ENCODE measurements at regions not wholly inside any gene's neighbourhood (a gene's known extent, or its start where the extent isn't known, plus 50 kb on each side); places are given as distances from the start of the nearest gene placed in this dataset.

- WGBS (ENCODE audit: extremely low coverage, insufficient coverage, low lambda C conversion rate) = no CpG with 5 or more reads among the region's 11 CpGs
- H3K36me3 ChIP-seq (ENCODE audit: control insufficient read depth, insufficient read depth, low read length) = no peaks in the 10 kb centered on the region
- H4K5ac ChIP-seq (ENCODE audit: low read length) = no peak overlapping the region
- no peak overlapping the region for H4K8ac ChIP-seq (ENCODE audit: low read depth, low read length)
- peak overlapping the region; percentile 45 for H3K18ac ChIP-seq (ENCODE audit: low read length)
- H3K4me3 ChIP-seq (ENCODE audit: low read length) = no peak overlapping the region
- H2AK5ac ChIP-seq (ENCODE audit: low read length) = no peak overlapping the region
- peak overlapping the region; percentile 59 for H3K56ac ChIP-seq (ENCODE audit: low read length)
- peak overlapping the region; percentile 75 for H2BK5ac ChIP-seq (ENCODE audit: low read length)
- no peaks in the 10 kb centered on the region for H3K79me2 ChIP-seq (ENCODE audit: control insufficient read depth, insufficient read depth, low read length)
- no peak overlapping the region for H3K4ac ChIP-seq (ENCODE audit: low read depth, low read length)
- H3K27me3 ChIP-seq (ENCODE audit: insufficient read depth, low read length, poor library complexity) = no peaks in the 10 kb centered on the region
- peaks cover 7% of the 10 kb centered on the region for H3K4me1 ChIP-seq (ENCODE audit: control insufficient read depth, low read depth, low read length)
- H3K23ac ChIP-seq (ENCODE audit: low read length) = no peak overlapping the region
- no peak overlapping the region for H3K4me2 ChIP-seq (ENCODE audit: low read length)
- H3K79me1 ChIP-seq (ENCODE audit: low read length) = no peaks in the 10 kb centered on the region
- H3K27ac ChIP-seq (ENCODE audit: low read depth, low read length) = peak overlapping the region; percentile 16
- H3K9ac ChIP-seq (ENCODE audit: low read length) = peak overlapping the region; percentile 0
- no peak overlapping the region for H2BK15ac ChIP-seq (replicated peaks; ENCODE audit: low read depth)
- peak overlapping the region; percentile 0 for H2BK120ac ChIP-seq (ENCODE audit: low read depth, low read length)
- DNase-seq = peak; percentile 97
Measured at GRCh38 chr3:63015614-63016309, 140.5 kb upstream of the CADPS start.

- Histone ChIP-seq H3K9ac (ENCODE audit: low read length) (no peak overlapping the region), H3K79me2 (ENCODE audit: control insufficient read depth, insufficient read depth, low read length) (no peaks in the 10 kb centered on the region), H3K23ac (ENCODE audit: low read length) (no peak overlapping the region), H3K27ac (ENCODE audit: low read depth, low read length) (no peak overlapping the region), H4K8ac (ENCODE audit: low read depth, low read length) (no peak overlapping the region), H3K4me3 (ENCODE audit: low read length) (no peak overlapping the region), H3K4me2 (ENCODE audit: low read length) (no peak overlapping the region), H2BK15ac (replicated peaks; ENCODE audit: low read depth) (no peak overlapping the region), H3K36me3 (ENCODE audit: control insufficient read depth, insufficient read depth, low read length) (no peaks in the 10 kb centered on the region), H3K27me3 (ENCODE audit: insufficient read depth, low read length, poor library complexity) (no peaks in the 10 kb centered on the region), H3K4ac (ENCODE audit: low read depth, low read length) (no peak overlapping the region), H2AK5ac (ENCODE audit: low read length) (no peak overlapping the region), H3K4me1 (ENCODE audit: control insufficient read depth, low read depth, low read length) (no peaks in the 10 kb centered on the region), H2BK120ac (ENCODE audit: low read depth, low read length) (no peak overlapping the region), H3K79me1 (ENCODE audit: low read length) (no peaks in the 10 kb centered on the region), H4K5ac (ENCODE audit: low read length) (no peak overlapping the region), H2BK5ac (ENCODE audit: low read length) (no peak overlapping the region), H3K18ac (ENCODE audit: low read length) (peak overlapping the region; percentile 60), H3K56ac (ENCODE audit: low read length) (no peak overlapping the region)
- WGBS (ENCODE audit: extremely low coverage, insufficient coverage, low lambda C conversion rate) = no CpG with 5 or more reads among the region's 2 CpGs
- DNase-seq = no peak
Measured at GRCh38 chr3:63022114-63022513, 146.9 kb upstream of the CADPS start.

DNA sequence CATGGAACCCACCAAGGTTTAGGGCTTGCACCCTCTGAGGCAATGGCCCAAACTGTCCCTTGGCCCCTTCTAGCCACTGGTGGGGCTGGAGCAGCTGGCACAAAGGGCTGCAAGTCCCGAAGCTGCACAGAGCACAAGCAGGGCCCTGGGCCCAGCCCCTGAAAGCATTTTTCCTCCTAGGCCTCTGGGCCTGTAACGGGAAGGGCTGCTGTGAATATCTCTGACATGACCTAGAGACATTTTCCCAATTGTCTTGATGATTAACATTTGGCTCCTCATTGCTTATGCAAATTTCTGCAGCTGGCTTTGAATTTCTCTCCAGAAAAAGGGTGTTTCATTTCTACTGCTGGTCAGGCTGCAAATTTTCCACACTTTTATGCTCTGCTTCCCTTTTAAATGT, 151.5 kb upstream of the CADPS start:
- WGBS (ENCODE audit: extremely low coverage, insufficient coverage, low lambda C conversion rate) = no CpG with 5 or more reads among the region's 2 CpGs

GRCh38 chr3:63029326-63029725, 154.1 kb upstream of the CADPS start:
- Histone ChIP-seq H2BK120ac (ENCODE audit: low read depth, low read length) (no peak overlapping the region), H2AK5ac (ENCODE audit: low read length) (no peak overlapping the region), H3K4me2 (ENCODE audit: low read length) (no peak overlapping the region), H3K18ac (ENCODE audit: low read length) (no peak overlapping the region), H4K5ac (ENCODE audit: low read length) (no peak overlapping the region), H3K4me3 (ENCODE audit: low read length) (no peak overlapping the region), H3K79me1 (ENCODE audit: low read length) (no peaks in the 10 kb centered on the region), H2BK5ac (ENCODE audit: low read length) (no peak overlapping the region), H4K8ac (ENCODE audit: low read depth, low read length) (no peak overlapping the region), H3K27ac (ENCODE audit: low read depth, low read length) (no peak overlapping the region), H3K56ac (ENCODE audit: low read length) (no peak overlapping the region), H2BK15ac (replicated peaks; ENCODE audit: low read depth) (no peak overlapping the region), H3K4ac (ENCODE audit: low read depth, low read length) (no peak overlapping the region), H3K27me3 (ENCODE audit: insufficient read depth, low read length, poor library complexity) (no peaks in the 10 kb centered on the region), H3K79me2 (ENCODE audit: control insufficient read depth, insufficient read depth, low read length) (no peaks in the 10 kb centered on the region), H3K36me3 (ENCODE audit: control insufficient read depth, insufficient read depth, low read length) (no peaks in the 10 kb centered on the region), H3K4me1 (ENCODE audit: control insufficient read depth, low read depth, low read length) (peaks cover 2% of the 10 kb centered on the region), H3K9ac (ENCODE audit: low read length) (no peak overlapping the region), H3K23ac (ENCODE audit: low read length) (no peak overlapping the region)
- peak; percentile 47 for DNase-seq
- no CpG with 5 or more reads among the region's 3 CpGs for WGBS (ENCODE audit: extremely low coverage, insufficient coverage, low lambda C conversion rate)

More for the DNA sequence above, 151.5 kb upstream of the CADPS start:
- Histone ChIP-seq H3K18ac (ENCODE audit: low read length) (no peak overlapping the region), H3K36me3 (ENCODE audit: control insufficient read depth, insufficient read depth, low read length) (no peaks in the 10 kb centered on the region), H3K4me2 (ENCODE audit: low read length) (no peak overlapping the region), H2BK5ac (ENCODE audit: low read length) (no peak overlapping the region), H2AK5ac (ENCODE audit: low read length) (no peak overlapping the region), H2BK120ac (ENCODE audit: low read depth, low read length) (no peak overlapping the region), H3K4me1 (ENCODE audit: control insufficient read depth, low read depth, low read length) (peaks cover 2% of the 10 kb centered on the region), H3K9ac (ENCODE audit: low read length) (no peak overlapping the region), H4K8ac (ENCODE audit: low read depth, low read length) (no peak overlapping the region), H3K23ac (ENCODE audit: low read length) (no peak overlapping the region), H3K27ac (ENCODE audit: low read depth, low read length) (no peak overlapping the region), H4K5ac (ENCODE audit: low read length) (no peak overlapping the region), H3K4me3 (ENCODE audit: low read length) (no peak overlapping the region), H3K56ac (ENCODE audit: low read length) (no peak overlapping the region), H2BK15ac (replicated peaks; ENCODE audit: low read depth) (no peak overlapping the region), H3K79me2 (ENCODE audit: control insufficient read depth, insufficient read depth, low read length) (no peaks in the 10 kb centered on the region), H3K27me3 (ENCODE audit: insufficient read depth, low read length, poor library complexity) (no peaks in the 10 kb centered on the region), H3K4ac (ENCODE audit: low read depth, low read length) (no peak overlapping the region), H3K79me1 (ENCODE audit: low read length) (no peaks in the 10 kb centered on the region)
- DNase-seq = no peak

DNA sequence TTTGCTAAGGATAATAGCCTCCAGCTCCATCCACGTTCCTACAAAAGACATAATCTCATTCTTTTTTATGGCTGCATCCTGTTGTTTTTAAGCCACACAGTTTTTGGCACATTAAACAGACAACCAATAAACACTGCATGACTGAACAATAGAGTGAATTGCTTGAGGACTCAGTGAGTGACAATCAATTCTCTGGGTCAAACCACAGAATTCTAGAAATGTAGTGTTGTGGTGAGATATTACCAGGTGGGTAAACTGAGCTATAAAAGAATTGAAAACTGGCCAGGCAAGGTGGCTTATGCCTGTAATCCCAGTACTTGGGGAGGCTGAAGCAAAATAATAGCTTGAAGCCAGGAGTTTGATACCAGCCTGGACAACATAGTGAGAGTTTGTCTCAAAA, 154.7 kb upstream of the CADPS start:
- Histone ChIP-seq H3K79me2 (ENCODE audit: control insufficient read depth, insufficient read depth, low read length) (no peaks in the 10 kb centered on the region), H3K79me1 (ENCODE audit: low read length) (no peaks in the 10 kb centered on the region), H3K27ac (ENCODE audit: low read depth, low read length) (no peak overlapping the region), H3K9ac (ENCODE audit: low read length) (no peak overlapping the region), H4K8ac (ENCODE audit: low read depth, low read length) (no peak overlapping the region), H2BK5ac (ENCODE audit: low read length) (no peak overlapping the region), H3K4ac (ENCODE audit: low read depth, low read length) (no peak overlapping the region), H3K36me3 (ENCODE audit: control insufficient read depth, insufficient read depth, low read length) (no peaks in the 10 kb centered on the region), H3K56ac (ENCODE audit: low read length) (no peak overlapping the region), H4K5ac (ENCODE audit: low read length) (no peak overlapping the region), H3K4me3 (ENCODE audit: low read length) (no peak overlapping the region), H3K23ac (ENCODE audit: low read length) (no peak overlapping the region), H3K4me1 (ENCODE audit: control insufficient read depth, low read depth, low read length) (peaks cover 2% of the 10 kb centered on the region), H2BK120ac (ENCODE audit: low read depth, low read length) (no peak overlapping the region), H2AK5ac (ENCODE audit: low read length) (no peak overlapping the region), H2BK15ac (replicated peaks; ENCODE audit: low read depth) (no peak overlapping the region), H3K27me3 (ENCODE audit: insufficient read depth, low read length, poor library complexity) (no peaks in the 10 kb centered on the region), H3K18ac (ENCODE audit: low read length) (peak overlapping the region; percentile 75), H3K4me2 (ENCODE audit: low read length) (no peak overlapping the region)
- no peak for DNase-seq
- no CpG with 5 or more reads among the region's 1 CpG for WGBS (ENCODE audit: extremely low coverage, insufficient coverage, low lambda C conversion rate)

- Histone ChIP-seq H3K4me2 (ENCODE audit: low read length) (no peak overlapping the region), H3K18ac (ENCODE audit: low read length) (no peak overlapping the region), H2BK5ac (ENCODE audit: low read length) (no peak overlapping the region), H3K9ac (ENCODE audit: low read length) (no peak overlapping the region), H2BK15ac (replicated peaks; ENCODE audit: low read depth) (no peak overlapping the region), H2AK5ac (ENCODE audit: low read length) (no peak overlapping the region), H3K27ac (ENCODE audit: low read depth, low read length) (no peak overlapping the region), H2BK120ac (ENCODE audit: low read depth, low read length) (no peak overlapping the region), H4K5ac (ENCODE audit: low read length) (no peak overlapping the region), H3K79me1 (ENCODE audit: low read length) (no peaks in the 10 kb centered on the region), H3K4ac (ENCODE audit: low read depth, low read length) (peak overlapping the region; percentile 10), H3K79me2 (ENCODE audit: control insufficient read depth, insufficient read depth, low read length) (no peaks in the 10 kb centered on the region), H4K8ac (ENCODE audit: low read depth, low read length) (no peak overlapping the region), H3K56ac (ENCODE audit: low read length) (no peak overlapping the region), H3K27me3 (ENCODE audit: insufficient read depth, low read length, poor library complexity) (no peaks in the 10 kb centered on the region), H3K23ac (ENCODE audit: low read length) (no peak overlapping the region), H3K36me3 (ENCODE audit: control insufficient read depth, insufficient read depth, low read length) (no peaks in the 10 kb centered on the region), H3K4me3 (ENCODE audit: low read length) (no peak overlapping the region), H3K4me1 (ENCODE audit: control insufficient read depth, low read depth, low read length) (peaks cover 2% of the 10 kb centered on the region)
- WGBS (ENCODE audit: extremely low coverage, insufficient coverage, low lambda C conversion rate) = no CpG with 5 or more reads among the region's 6 CpGs
- DNase-seq = no peak
Measured at GRCh38 chr3:63030666-63031065, 155.4 kb upstream of the CADPS start.

Measured in mesendoderm (in vitro differentiated cells).